Tibial nerve (tissue), 4 donors: ENCODE measurements at regions not wholly inside any gene's neighbourhood (a gene's known extent, or its start where the extent isn't known, plus 50 kb on each side); places are given as distances from the start of the nearest gene placed in this dataset.

Source experiments
- DNase-seq, 2 donors: peaks; one replicate each; pipeline ENCODE4 v3.0.0-alpha.2; 2019; ENCODE audit warnings: low spot score in 2 of 2
- H3K27ac ChIP-seq, 4 donors: fragments of 200-600 bp; sonication (generic) in 3 of 4; one replicate each; pipeline ENCODE4 v1.5.1; 2017 to 2019; ENCODE audit warnings: mild to moderate bottlenecking in 1 of 4
- H3K27me3 ChIP-seq, 2 donors: fragments of 200-600 bp; sonication (generic) in 1 of 2; one replicate each; pipeline versions ENCODE4 v1.5.1 to v1.6.0; 2017 to 2019
- H3K36me3 ChIP-seq, 3 donors: fragments of 200-600 bp; sonication (generic); one replicate each; pipeline ENCODE4 v1.5.1; 2018 to 2019
- H3K4me1 ChIP-seq, 4 donors: fragments of 200-600 bp; sonication (generic) in 3 of 4; one replicate each; pipeline ENCODE4 v1.5.1; 2017 to 2019
- H3K4me3 ChIP-seq, 4 donors: fragments of 200-600 bp; sonication (generic) in 3 of 4; one replicate each; pipeline ENCODE4 v1.5.1; 2017 to 2019; ENCODE audit warnings: mild to moderate bottlenecking in 1 of 4, moderate library complexity in 1 of 4
- H3K9me3 ChIP-seq, 4 donors: fragments of 200-600 bp; sonication (generic) in 3 of 4; one replicate each; pipeline ENCODE4 v1.5.1; 2017 to 2019
- EP300 ChIP-seq, 2 donors: sonication (generic); formaldehyde crosslinking; IDR thresholded peaks; one replicate each; pipeline ENCODE4 v1.6.1; 2017; ENCODE audit warnings: antibody characterized with exemption in 2 of 2, mild to moderate bottlenecking in 1 of 2
- POLR2A ChIP-seq, 2 donors: fragments of 450-650 bp; IDR thresholded peaks; one replicate each; pipeline ENCODE4 v1.6.1; 2017; ENCODE audit warnings: antibody characterized with exemption in 2 of 2, mild to moderate bottlenecking in 2 of 2, moderate library complexity in 2 of 2
- WGBS, 2 donors: methylation state at CpG; one replicate each; pipeline ENCODE4 v1.1.5; 2018; 5-methylcytosine and 5-hydroxymethylcytosine counted together
- TF ChIP-seq, protein P1 (sequence below), 5 experiments: fragments of 200-600 bp in 3 of 5; fragments of 450-650 bp in 2 of 5; sonication (generic) in 3 of 5; IDR thresholded peaks; one replicate each; pipeline ENCODE4 v1.5.1; 2016 to 2019; ENCODE audit warnings: antibody characterized with exemption in 5 of 5, mild to moderate bottlenecking in 3 of 5, moderate library complexity in 2 of 5

DNA sequence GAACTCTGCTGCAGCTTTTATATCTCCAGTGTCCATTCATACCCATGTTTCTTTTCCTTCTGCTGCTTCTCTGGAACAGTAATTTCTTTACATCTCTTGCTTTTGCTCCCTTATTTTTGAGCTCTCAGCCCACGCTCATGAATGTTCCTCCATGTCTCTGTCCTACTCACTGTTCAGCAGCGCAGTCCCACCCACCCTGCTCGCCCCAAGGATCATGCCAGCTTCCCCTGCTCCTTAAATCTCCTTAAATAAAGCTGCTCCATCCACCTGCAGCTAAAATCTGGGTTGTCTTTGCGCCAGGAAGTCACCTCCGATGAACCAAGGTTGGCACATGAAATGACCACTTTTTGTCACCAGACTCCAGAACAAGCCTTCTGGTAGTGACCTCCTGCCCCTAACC lies 201.1 kb upstream of the RGS6 start:
- H3K27me3 ChIP-seq: no peaks in the 10 kb centered on the region
- no peak for DNase-seq

DNA sequence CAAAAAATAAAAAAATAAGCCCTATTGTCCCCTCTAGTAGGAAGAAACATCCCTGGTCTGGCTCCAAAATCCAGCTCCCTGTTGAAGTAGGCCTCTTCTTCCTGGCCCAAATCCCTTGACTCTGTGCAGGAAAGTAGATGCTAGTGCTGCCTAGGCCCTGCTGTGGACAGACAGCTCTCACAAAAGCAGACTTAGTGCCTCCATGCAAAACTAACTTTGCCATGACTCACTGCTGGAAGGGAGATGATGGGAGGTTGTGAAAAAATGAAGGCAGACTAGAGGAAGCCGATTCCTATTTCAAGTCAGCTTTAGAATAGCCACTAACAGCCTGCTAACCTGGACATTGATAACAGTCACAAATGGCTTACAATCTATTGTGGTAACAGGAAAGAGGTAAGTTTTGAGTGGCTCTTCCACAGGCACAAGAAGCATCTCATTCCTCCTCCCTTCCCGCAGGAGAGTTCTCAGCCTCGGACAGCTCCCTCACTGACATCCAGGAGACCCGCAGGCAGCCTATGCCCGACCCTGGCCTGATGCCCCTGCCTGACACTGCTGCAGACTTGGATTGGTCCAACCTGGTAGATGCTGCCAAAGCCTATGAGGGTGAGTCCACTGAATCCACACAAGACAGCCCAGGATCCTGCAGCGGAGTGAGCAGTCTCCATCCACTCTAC lies 198.9 kb upstream of the RGS6 start:
- TF ChIP-seq POLR2A (IDR thresholded peaks at IDR 0.05): no peak
- TF ChIP-seq, protein P1, sequence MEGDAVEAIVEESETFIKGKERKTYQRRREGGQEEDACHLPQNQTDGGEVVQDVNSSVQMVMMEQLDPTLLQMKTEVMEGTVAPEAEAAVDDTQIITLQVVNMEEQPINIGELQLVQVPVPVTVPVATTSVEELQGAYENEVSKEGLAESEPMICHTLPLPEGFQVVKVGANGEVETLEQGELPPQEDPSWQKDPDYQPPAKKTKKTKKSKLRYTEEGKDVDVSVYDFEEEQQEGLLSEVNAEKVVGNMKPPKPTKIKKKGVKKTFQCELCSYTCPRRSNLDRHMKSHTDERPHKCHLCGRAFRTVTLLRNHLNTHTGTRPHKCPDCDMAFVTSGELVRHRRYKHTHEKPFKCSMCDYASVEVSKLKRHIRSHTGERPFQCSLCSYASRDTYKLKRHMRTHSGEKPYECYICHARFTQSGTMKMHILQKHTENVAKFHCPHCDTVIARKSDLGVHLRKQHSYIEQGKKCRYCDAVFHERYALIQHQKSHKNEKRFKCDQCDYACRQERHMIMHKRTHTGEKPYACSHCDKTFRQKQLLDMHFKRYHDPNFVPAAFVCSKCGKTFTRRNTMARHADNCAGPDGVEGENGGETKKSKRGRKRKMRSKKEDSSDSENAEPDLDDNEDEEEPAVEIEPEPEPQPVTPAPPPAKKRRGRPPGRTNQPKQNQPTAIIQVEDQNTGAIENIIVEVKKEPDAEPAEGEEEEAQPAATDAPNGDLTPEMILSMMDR (IDR thresholded peaks at IDR 0.05): no peak
- no peak for TF ChIP-seq EP300 (IDR thresholded peaks at IDR 0.05)
- no peaks in the 10 kb centered on the region for H3K27me3 ChIP-seq
- no peaks in the 10 kb centered on the region for H3K9me3 ChIP-seq
- WGBS, 2 donors: 80 to 90% methylated on average over 6 of the region's 6 CpGs
- H3K4me1 ChIP-seq: no peaks in the 10 kb centered on the region
- no peak overlapping the region for H3K27ac ChIP-seq
- no peak overlapping the region for H3K4me3 ChIP-seq
- H3K36me3 ChIP-seq: peaks cover 6 to 98% (median 8%) of the 10 kb centered on the region in 3 donors
- DNase-seq: no peak

More for the DNA sequence above, 201.1 kb upstream of the RGS6 start:
- Histone ChIP-seq H3K4me3 (no peak overlapping the region), H3K27ac (no peak overlapping the region), H3K36me3 (peaks cover 6 to 92% (median 8%) of the 10 kb centered on the region in 3 donors), H3K4me1 (peaks cover 0 to 7% (median 0%) of the 10 kb centered on the region in 4 donors), H3K9me3 (no peaks in the 10 kb centered on the region)
- 95 to 98% methylated on average over 5 of the region's 5 CpGs for WGBS, 2 donors
- TF ChIP-seq EP300 (IDR thresholded peaks at IDR 0.05): no peak
- TF ChIP-seq POLR2A (IDR thresholded peaks at IDR 0.05): no peak
- TF ChIP-seq, protein P1 (IDR thresholded peaks at IDR 0.05): no peak

DNA sequence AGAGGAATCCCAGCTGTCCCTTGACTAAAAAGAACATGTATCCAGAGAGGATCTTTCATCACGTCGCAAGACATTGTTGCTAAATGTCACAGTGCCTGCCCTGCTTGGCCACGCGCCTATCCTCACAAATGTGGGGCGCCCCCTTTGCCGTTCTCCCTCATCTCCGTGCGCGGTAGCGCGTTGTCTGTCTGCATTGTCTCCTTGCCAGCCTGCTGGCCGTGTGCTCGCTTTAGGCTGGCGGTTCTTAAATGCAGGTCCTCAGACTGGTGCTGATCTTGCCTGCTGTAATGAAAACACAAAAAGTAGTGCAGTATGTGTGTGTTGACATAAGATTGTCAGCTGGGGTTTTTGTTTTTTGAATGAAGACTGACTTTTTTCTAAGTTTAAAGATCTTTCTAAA lies 198.2 kb upstream of the RGS6 start:
- H3K36me3 ChIP-seq: peaks cover 6 to 99% (median 8%) of the 10 kb centered on the region in 3 donors
- no peak overlapping the region for H3K27ac ChIP-seq
- no peaks in the 10 kb centered on the region for H3K27me3 ChIP-seq
- H3K9me3 ChIP-seq: no peaks in the 10 kb centered on the region
- 87 to 90% methylated on average over 14 of the region's 14 CpGs for WGBS, 2 donors
- DNase-seq: no peak
- TF ChIP-seq, protein P1 (IDR thresholded peaks at IDR 0.05): no peak
- TF ChIP-seq POLR2A (IDR thresholded peaks at IDR 0.05) (no peak), EP300 (IDR thresholded peaks at IDR 0.05) (no peak)
- no peak overlapping the region for H3K4me3 ChIP-seq
- H3K4me1 ChIP-seq: no peaks in the 10 kb centered on the region

DNA sequence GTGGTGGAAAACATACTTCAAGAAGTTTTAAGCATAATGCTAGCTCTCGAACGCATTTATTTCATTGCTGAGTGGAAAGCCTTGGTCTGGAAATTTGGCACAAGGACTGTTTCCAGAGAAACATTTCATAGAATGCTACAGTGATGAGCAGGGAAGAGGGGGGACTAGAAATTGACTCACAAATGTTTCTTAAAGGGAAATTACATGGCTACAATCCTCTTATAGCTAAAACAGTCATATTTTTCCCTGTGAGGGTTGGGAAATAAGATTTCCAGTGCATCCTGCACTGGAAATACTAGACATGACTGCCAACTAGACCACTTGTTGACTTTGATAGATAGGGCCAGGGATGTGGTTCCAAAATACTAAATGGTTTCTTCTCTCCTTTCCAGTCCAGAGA lies 197.3 kb upstream of the RGS6 start:
- no peak for DNase-seq
- H3K4me3 ChIP-seq: no peak overlapping the region
- H3K27ac ChIP-seq: no peak overlapping the region
- TF ChIP-seq EP300 (IDR thresholded peaks at IDR 0.05) (no peak), POLR2A (IDR thresholded peaks at IDR 0.05) (no peak)
- TF ChIP-seq, protein P1 (IDR thresholded peaks at IDR 0.05): no peak
- peaks cover 0 to 6% (median 0%) of the 10 kb centered on the region in 4 donors for H3K4me1 ChIP-seq
- peaks cover 2 to 98% (median 8%) of the 10 kb centered on the region in 3 donors for H3K36me3 ChIP-seq
- H3K9me3 ChIP-seq: no peaks in the 10 kb centered on the region
- WGBS, 2 donors: 51 to 65% methylated on average over 2 of the region's 2 CpGs
- H3K27me3 ChIP-seq: no peaks in the 10 kb centered on the region

DNA sequence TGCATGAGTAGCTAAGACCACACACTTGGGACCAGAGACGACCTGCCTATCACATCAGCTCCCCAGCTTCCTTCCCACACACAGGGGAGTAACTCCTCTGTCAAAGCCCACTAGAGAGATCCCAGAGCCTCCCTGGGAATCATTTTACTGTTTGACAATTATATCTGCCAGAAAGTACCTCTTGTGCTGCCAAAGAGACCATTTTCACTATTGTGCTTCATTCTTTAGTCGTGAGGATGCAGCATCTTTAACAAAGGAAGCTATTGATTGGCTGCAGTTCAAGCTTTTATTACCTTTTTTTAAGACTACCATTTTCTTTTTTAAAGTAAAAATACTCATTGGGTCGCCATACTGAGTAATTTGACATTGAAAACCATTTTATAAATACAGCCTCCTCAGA lies 194.5 kb upstream of the RGS6 start:
- H3K9me3 ChIP-seq: no peaks in the 10 kb centered on the region
- no peak overlapping the region for H3K4me3 ChIP-seq
- no peak for DNase-seq
- H3K4me1 ChIP-seq: peaks cover 0 to 10% (median 0%) of the 10 kb centered on the region in 4 donors
- H3K27ac ChIP-seq: no peak overlapping the region
- no peak for TF ChIP-seq EP300 (IDR thresholded peaks at IDR 0.05)
- TF ChIP-seq, protein P1 (IDR thresholded peaks at IDR 0.05): no peak
- no peak for TF ChIP-seq POLR2A (IDR thresholded peaks at IDR 0.05)
- H3K36me3 ChIP-seq: peaks cover 0 to 69% (median 8%) of the 10 kb centered on the region in 3 donors
- H3K27me3 ChIP-seq: no peaks in the 10 kb centered on the region
- 59% methylated on average over 3 of the region's 3 CpGs for WGBS, 2 donors
